ENCODE measurements at regions not wholly inside any gene's neighbourhood (a gene's known extent, or its start where the extent isn't known, plus 50 kb on each side); places are given as distances from the start of the nearest gene placed in this dataset.
A peak's percentile ranks its signal among the peaks of the same experiment; 100 is the strongest.

DNA sequence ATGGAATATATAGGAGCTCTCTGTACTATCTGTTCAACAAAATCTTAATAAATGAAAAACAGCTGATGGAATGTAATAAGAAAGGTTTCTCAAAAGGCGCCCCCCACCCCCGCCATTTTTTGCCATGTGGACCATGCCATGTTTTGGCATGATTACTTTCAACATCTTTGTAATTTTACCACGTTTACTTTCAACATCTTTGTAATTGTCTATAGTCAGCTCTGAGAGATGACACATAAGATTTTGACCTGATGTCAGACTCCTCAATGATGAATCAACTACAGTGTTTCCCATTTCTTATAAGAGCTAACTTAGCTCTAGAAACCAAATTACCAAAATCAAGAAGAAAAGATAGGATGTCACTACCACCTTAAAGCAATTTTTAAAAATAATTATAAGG, 144.9 kb upstream of the AHR start:
- Histone ChIP-seq H3K9me3 (replicated peaks; ENCODE audit: control insufficient read depth, insufficient read depth, low read length) (no peaks in the 10 kb centered on the region), H3K4me1 (ENCODE audit: control insufficient read depth, insufficient read depth, low read length) (peaks cover 29% of the 10 kb centered on the region), H3K4me2 (ENCODE audit: control insufficient read depth, insufficient read depth) (no peak overlapping the region), H3K27me3 (replicated peaks in 1 of 2; ENCODE audit: control insufficient read depth in 2 of 2, insufficient read depth in 2 of 2, low read length in 1 of 2) (no peaks in the 10 kb centered on the region), H3K4me3 (no peak overlapping the region), H3K79me2 (ENCODE audit: control insufficient read depth, insufficient read depth, low read length) (no peaks in the 10 kb centered on the region), H2AFZ (ENCODE audit: control insufficient read depth, low read depth, low read length) (no peak overlapping the region), H3K36me3 (ENCODE audit: control insufficient read depth in 2 of 2, insufficient read depth in 2 of 2, low read length in 1 of 2) (no peaks in the 10 kb centered on the region), H3K27ac (ENCODE audit: control insufficient read depth, insufficient read depth) (no peak overlapping the region), H3K9ac (ENCODE audit: control insufficient read depth, insufficient read depth, low read length) (no peak overlapping the region), H4K20me1 (ENCODE audit: control insufficient read depth, insufficient read depth) (no peaks in the 10 kb centered on the region)
- WGBS (ENCODE audit: insufficient coverage, insufficient replicate concordance, low lambda C conversion rate, missing lambda C conversion rate): 91% methylated on average over 3 of the region's 3 CpGs
- RAD21 ChIA-PET (ENCODE audit: unreplicated experiment): interaction anchor here (0.8 to 3.3 kb wide), 8 partner anchors 10 to 148 kb away, joined by 3 to 20 read pairs (median 4); partner anchors contain the start of gene AHR
- SMC1A ChIA-PET (ENCODE audit: uncharacterized antibody, unreplicated experiment): interaction anchor here (0.6 to 4.3 kb wide), 13 partner anchors 9 to 159 kb away, joined by 3 to 21 read pairs (median 4); no protein-coding TSS in a partner anchor
- POLR2A ChIA-PET: interaction anchor here (1.1 kb wide), 1 partner anchor 93 kb away, joined by 3 read pairs; no protein-coding TSS in a partner anchor
- CTCF ChIA-PET: interaction anchor here (1.1 to 3.6 kb wide), 5 partner anchors 22 to 221 kb away, joined by 3 to 17 read pairs (median 3); no protein-coding TSS in a partner anchor
- no TSS peak for BruUV-seq (replicated peaks)
- no peak for TF ChIP-seq LARP7 (IDR thresholded peaks at IDR 0.05)
- TF ChIP-seq, protein P1, sequence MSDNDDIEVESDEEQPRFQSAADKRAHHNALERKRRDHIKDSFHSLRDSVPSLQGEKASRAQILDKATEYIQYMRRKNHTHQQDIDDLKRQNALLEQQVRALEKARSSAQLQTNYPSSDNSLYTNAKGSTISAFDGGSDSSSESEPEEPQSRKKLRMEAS (IDR thresholded peaks at IDR 0.05; ENCODE audit: low read depth, low read length): no peak
- TF ChIP-seq KDM1A (IDR thresholded peaks at IDR 0.05; ENCODE audit: borderline replicate concordance): no peak
- no peak for TF ChIP-seq BMI1 (IDR thresholded peaks at IDR 0.05; ENCODE audit: borderline replicate concordance)
- no peak for TF ChIP-seq WRNIP1 (IDR thresholded peaks at IDR 0.05; ENCODE audit: borderline replicate concordance, low read depth, low read length)
- no peak for ATAC-seq
- in situ Hi-C loops (cut with MboI) (no loop called here), intact Hi-C loops (cut with micrococcal nuclease; ENCODE audit: unreplicated experiment) (loop anchor here (5.0 to 10.0 kb wide), 3 partner anchors 139 to 341 kb away; no protein-coding TSS in a partner anchor)
- FAIRE-seq: no peak
- DNase-seq (ENCODE audit: low read depth, low spot score): no peak

DNA sequence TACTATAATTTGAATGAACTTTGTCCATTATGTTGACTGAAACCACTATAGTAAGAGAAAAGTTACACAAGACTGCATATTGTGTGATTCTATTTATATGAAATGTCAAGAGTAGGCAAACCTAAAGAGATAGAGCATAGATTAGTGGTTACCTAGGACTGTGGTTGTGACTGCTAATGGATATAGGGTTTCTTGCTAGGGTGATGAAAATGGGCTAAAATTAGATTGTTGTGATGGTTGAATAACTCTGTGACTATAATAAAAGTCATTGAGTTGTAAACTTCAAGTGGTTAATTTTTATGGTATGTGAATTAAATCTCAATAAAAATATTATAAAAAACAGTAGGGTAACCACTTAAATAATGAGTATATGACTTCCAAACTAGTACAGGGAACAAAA, 142.9 kb upstream of the AHR start:
- no peaks in the 10 kb centered on the region for H3K79me2 ChIP-seq (ENCODE audit: control insufficient read depth, insufficient read depth, low read length)
- ATAC-seq (peak; percentile 15), DNase-seq (ENCODE audit: low read depth, low spot score) (no peak), FAIRE-seq (peak; percentile 27)
- no peak overlapping the region for H3K4me3 ChIP-seq
- no peaks in the 10 kb centered on the region for H4K20me1 ChIP-seq (ENCODE audit: control insufficient read depth, insufficient read depth)
- H3K9ac ChIP-seq (ENCODE audit: control insufficient read depth, insufficient read depth, low read length): no peak overlapping the region
- ChIA-PET POLR2A (no interaction called here), RAD21 (ENCODE audit: unreplicated experiment) (no interaction called here), SMC1A (ENCODE audit: uncharacterized antibody, unreplicated experiment) (no interaction called here), CTCF (no interaction called here)
- no peak overlapping the region for H3K27ac ChIP-seq (ENCODE audit: control insufficient read depth, insufficient read depth)
- H3K4me1 ChIP-seq (ENCODE audit: control insufficient read depth, insufficient read depth, low read length): peaks cover 29% of the 10 kb centered on the region
- H2AFZ ChIP-seq (ENCODE audit: control insufficient read depth, low read depth, low read length): no peak overlapping the region
- in situ Hi-C loops (cut with MboI): no loop called here
- H3K9me3 ChIP-seq (replicated peaks; ENCODE audit: control insufficient read depth, insufficient read depth, low read length): no peaks in the 10 kb centered on the region; the same call in 2 of the 3 replicates
- no peaks in the 10 kb centered on the region for H3K36me3 ChIP-seq (ENCODE audit: control insufficient read depth in 2 of 2, insufficient read depth in 2 of 2, low read length in 1 of 2)
- H3K27me3 ChIP-seq (replicated peaks in 1 of 2; ENCODE audit: control insufficient read depth in 2 of 2, insufficient read depth in 2 of 2, low read length in 1 of 2): no peaks in the 10 kb centered on the region
- intact Hi-C loops (cut with micrococcal nuclease; ENCODE audit: unreplicated experiment): loop anchor here (5.0 to 10.0 kb wide), 3 partner anchors 93 to 339 kb away; no protein-coding TSS in a partner anchor
- no TSS peak for BruUV-seq (replicated peaks)
- no peak overlapping the region for H3K4me2 ChIP-seq (ENCODE audit: control insufficient read depth, insufficient read depth)
- TF ChIP-seq ZNF384 (IDR thresholded peaks at IDR 0.05; ENCODE audit: borderline replicate concordance, low read depth, low read length): no peak
- TF ChIP-seq IKZF2 (IDR thresholded peaks at IDR 0.05): no peak
- TF ChIP-seq ZNF24 (IDR thresholded peaks at IDR 0.05): no peak
- no peak for TF ChIP-seq YBX1 (IDR thresholded peaks at IDR 0.05)
- no peak for TF ChIP-seq CHD1 (IDR thresholded peaks at IDR 0.05; ENCODE audit: low read depth, low read length)
- TF ChIP-seq IKZF1 (conservative IDR thresholded peaks at IDR 0.05): no peak
- peak; percentile 76 for TF ChIP-seq MEF2B (IDR thresholded peaks at IDR 0.05; ENCODE audit: partially characterized antibody, poor library complexity, severe bottlenecking)
- TF ChIP-seq SMAD1 (IDR thresholded peaks at IDR 0.05; ENCODE audit: low read depth, partially characterized antibody): no peak
- no peak for TF ChIP-seq TCF12 (IDR thresholded peaks at IDR 0.05; ENCODE audit: low read depth, low read length)
- TF ChIP-seq NR2F1 (conservative IDR thresholded peaks at IDR 0.05): 0 out of 2 replicates have a peak, but pooled peaks have one; percentile 21
- TF ChIP-seq RAD51 (IDR thresholded peaks at IDR 0.05): no peak
- no peak for TF ChIP-seq NFYA (IDR thresholded peaks at IDR 0.05; ENCODE audit: borderline replicate concordance, low read depth, low read length)
- TF ChIP-seq EED (IDR thresholded peaks at IDR 0.05; ENCODE audit: low read depth): no peak
- TF ChIP-seq JUNB (IDR thresholded peaks at IDR 0.05): no peak
- TF ChIP-seq HCFC1 (IDR thresholded peaks at IDR 0.05; ENCODE audit: low read length): no peak
- no peak for TF ChIP-seq HDAC2 (IDR thresholded peaks at IDR 0.05)
- TF ChIP-seq RELA (IDR thresholded peaks at IDR 0.05; ENCODE audit: borderline replicate concordance, partially characterized antibody): no peak
- no peak for TF ChIP-seq WRNIP1 (IDR thresholded peaks at IDR 0.05; ENCODE audit: borderline replicate concordance, low read depth, low read length)
